Thymus (tissue), 11 donors: ENCODE measurements at regions not wholly inside any gene's neighbourhood (a gene's known extent, or its start where the extent isn't known, plus 50 kb on each side); places are given as distances from the start of the nearest gene placed in this dataset.

Source experiments
- DNase-seq, 9 donors: peaks; one replicate each; pipeline ENCODE4 v3.0.0-alpha.2; 2013; ENCODE audit warnings: low spot score in 9 of 9, low read depth in 6 of 9, missing footprints in 1 of 9
- H3K27ac ChIP-seq, 2 donors: one replicate each; pipeline ENCODE4 v1.5.1; 2013; ENCODE audit warnings: control low read depth in 1 of 2, low read depth in 1 of 2, low read length in 1 of 2, mild to moderate bottlenecking in 1 of 2, moderate library complexity in 1 of 2
- H3K27me3 ChIP-seq, 2 donors: one replicate each; pipeline ENCODE4 v1.5.1; 2013; ENCODE audit warnings: low read length in 1 of 2; ENCODE audit not compliant: control insufficient read depth in 2 of 2, insufficient read depth in 1 of 2
- H3K36me3 ChIP-seq, 2 donors: one replicate each; pipeline ENCODE4 v1.5.1; 2013; ENCODE audit warnings: low read length in 1 of 2, mild to moderate bottlenecking in 1 of 2, moderate library complexity in 1 of 2; ENCODE audit not compliant: control insufficient read depth in 2 of 2, insufficient read depth in 2 of 2
- H3K4me1 ChIP-seq, 2 donors: one replicate each; pipeline ENCODE4 v1.5.1; 2013; ENCODE audit warnings: low read length in 2 of 2; ENCODE audit not compliant: control insufficient read depth in 2 of 2, insufficient read depth in 2 of 2
- H3K4me3 ChIP-seq, 2 donors: one replicate each; pipeline ENCODE4 v1.5.1; 2013; ENCODE audit warnings: low read length in 2 of 2, control low read depth in 1 of 2, mild to moderate bottlenecking in 1 of 2
- H3K9me3 ChIP-seq, 2 donors: one replicate each; pipeline ENCODE4 v1.5.1; 2013; ENCODE audit warnings: low read length in 1 of 2, mild to moderate bottlenecking in 1 of 2; ENCODE audit not compliant: control insufficient read depth in 2 of 2, insufficient read depth in 1 of 2
- WGBS: extraction: QIAGEN DNeasy Blood & Tissue Kit; methylation state at CpG from one replicate; pipeline ENCODE4 v1.1.7; 2013; 5-methylcytosine and 5-hydroxymethylcytosine counted together
- donor health status: healthy.

DNA sequence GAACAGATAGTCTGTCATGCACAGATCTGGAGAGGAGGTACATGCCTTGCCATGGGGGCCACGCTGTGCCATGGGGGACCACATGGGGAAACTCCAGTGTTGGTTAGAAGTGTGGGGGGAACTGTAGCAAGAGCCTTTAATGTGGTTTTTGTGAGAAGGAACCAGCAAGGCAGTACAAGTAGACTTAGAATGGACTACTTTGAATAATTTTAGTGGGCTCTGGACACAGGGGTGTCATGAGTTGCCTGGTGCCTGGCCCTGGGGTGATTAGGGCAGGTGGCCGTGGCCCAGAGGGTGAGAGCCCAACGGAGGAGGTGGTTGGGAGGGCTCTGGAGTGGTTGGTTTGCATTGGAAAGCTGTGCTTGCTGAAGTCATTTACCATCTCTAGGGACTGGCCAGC is 77.2 kb downstream of the CXCL12 start:
- Histone ChIP-seq H3K36me3 (no peaks in the 10 kb centered on the region), H3K4me3 (no peak overlapping the region), H3K4me1 (peaks cover 0 to 2% of the 10 kb centered on the region in 2 donors), H3K27ac (no peak overlapping the region), H3K27me3 (peaks cover 0 to 20% of the 10 kb centered on the region in 2 donors), H3K9me3 (no peaks in the 10 kb centered on the region)
- WGBS, result 78% methylated on average over 3 of the region's 3 CpGs
- DNase-seq, result no peak

- Histone ChIP-seq H3K27ac (no peak overlapping the region), H3K9me3 (no peaks in the 10 kb centered on the region), H3K36me3 (no peaks in the 10 kb centered on the region), H3K4me1 (peaks cover 0 to 2% of the 10 kb centered on the region in 2 donors), H3K27me3 (peaks cover 0 to 20% of the 10 kb centered on the region in 2 donors), H3K4me3 (no peak overlapping the region)
- WGBS, result 70% methylated on average over 2 of the region's 2 CpGs
- no peak for DNase-seq
These were observed 78.1 kb downstream of the CXCL12 start for GRCh38 chr10:44306762-44307161.

- no peak for DNase-seq
- WGBS, result 73% methylated on average over 4 of the region's 4 CpGs
- Histone ChIP-seq H3K27me3 (peaks cover 0 to 15% of the 10 kb centered on the region in 2 donors), H3K9me3 (no peaks in the 10 kb centered on the region), H3K27ac (no peak overlapping the region), H3K4me1 (peaks cover 0 to 2% of the 10 kb centered on the region in 2 donors), H3K36me3 (no peaks in the 10 kb centered on the region), H3K4me3 (no peak overlapping the region)
These were observed 78.7 kb downstream of the CXCL12 start for GRCh38 chr10:44306147-44306710.

DNA sequence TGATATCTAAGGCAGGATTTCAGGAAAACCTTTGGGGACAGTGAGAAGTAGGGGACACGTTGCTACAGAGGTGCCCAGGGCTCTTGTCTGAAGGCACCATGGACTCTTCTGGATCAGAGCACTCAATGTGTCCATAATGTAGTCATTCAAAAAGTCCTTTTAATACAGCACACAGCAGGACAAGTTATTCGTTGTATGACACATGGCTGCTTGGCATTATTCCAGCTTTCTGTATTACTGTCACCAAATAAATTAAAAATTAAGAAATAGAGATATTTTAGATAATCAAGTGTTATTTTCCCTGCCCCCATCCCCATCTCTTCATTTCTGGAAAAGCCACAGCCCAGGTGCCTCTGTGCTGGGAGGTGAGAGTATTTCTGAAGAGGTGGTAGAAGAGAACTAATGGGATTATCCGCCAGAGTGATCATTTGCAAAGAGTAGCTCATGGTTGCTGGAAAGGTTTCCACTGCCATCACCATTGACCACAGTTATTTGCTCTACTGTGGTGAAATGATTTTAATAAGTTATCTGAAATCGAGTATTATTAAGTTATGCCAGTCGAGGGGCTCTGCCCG is 83.0 kb downstream of the CXCL12 start:
- no peaks in the 10 kb centered on the region for H3K36me3 ChIP-seq
- no peaks in the 10 kb centered on the region for H3K4me1 ChIP-seq
- 83% methylated on average over 6 of the region's 6 CpGs for WGBS
- no peak overlapping the region for H3K27ac ChIP-seq
- peaks cover 0 to 4% of the 10 kb centered on the region in 2 donors for H3K27me3 ChIP-seq
- no peaks in the 10 kb centered on the region for H3K9me3 ChIP-seq
- no peak overlapping the region for H3K4me3 ChIP-seq
- DNase-seq, result no peak

DNA sequence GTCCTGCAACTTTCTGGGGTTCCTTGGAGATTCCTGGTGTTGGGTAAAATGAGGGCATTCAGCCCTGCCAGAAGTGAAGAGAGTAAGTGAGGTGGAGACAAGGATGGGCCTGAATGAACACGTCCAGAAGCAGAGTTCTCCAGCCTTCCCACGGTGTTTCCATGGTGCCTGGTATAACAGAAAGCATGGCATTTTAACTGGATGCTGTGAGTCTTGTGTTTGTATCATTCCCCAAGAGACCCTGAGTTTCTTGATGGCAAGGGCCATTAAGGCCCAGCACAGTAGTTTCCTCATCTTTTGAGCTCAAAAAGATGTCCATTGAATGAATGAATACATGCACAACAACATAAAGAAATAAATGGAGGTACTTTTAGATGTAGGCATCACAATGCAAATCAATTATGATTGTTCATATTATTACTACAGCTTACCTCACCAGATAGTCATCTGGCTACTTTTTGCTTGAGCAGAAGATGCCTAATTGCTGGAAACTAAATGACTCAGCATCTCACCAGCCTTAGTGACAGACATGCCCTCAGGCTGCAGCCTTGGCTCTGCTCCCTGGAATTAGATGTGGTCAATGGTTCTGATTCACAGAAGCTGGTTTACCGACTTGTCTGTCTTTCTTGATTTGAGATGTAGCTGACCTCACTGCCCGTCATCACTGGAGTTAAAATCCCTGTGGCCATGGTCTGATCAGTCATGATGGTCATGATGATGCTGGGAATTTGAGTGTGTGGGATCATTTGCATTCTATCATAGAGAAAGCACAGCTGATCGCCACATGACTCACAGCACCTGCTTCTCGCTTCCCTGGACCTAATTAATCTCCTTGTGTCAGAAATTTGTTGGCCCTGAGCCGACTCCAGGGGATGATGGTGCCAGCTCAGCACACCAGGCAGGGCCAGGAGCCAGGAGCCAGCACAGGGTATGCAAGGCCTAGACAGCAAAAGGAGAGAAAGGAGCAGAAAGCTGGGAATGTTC is 83.9 kb downstream of the CXCL12 start:
- H3K27ac ChIP-seq, result no peak overlapping the region
- no peak for DNase-seq
- H3K36me3 ChIP-seq, result no peaks in the 10 kb centered on the region
- no peaks in the 10 kb centered on the region for H3K4me1 ChIP-seq
- H3K27me3 ChIP-seq, result peaks cover 0 to 4% of the 10 kb centered on the region in 2 donors
- WGBS, result 90% methylated on average over 7 of the region's 7 CpGs
- no peaks in the 10 kb centered on the region for H3K9me3 ChIP-seq
- H3K4me3 ChIP-seq, result no peak overlapping the region

GRCh38 chr10:44298713-44299112 is 86.2 kb downstream of the CXCL12 start:
- no peak for DNase-seq
- Histone ChIP-seq H3K27ac (no peak overlapping the region), H3K36me3 (no peaks in the 10 kb centered on the region), H3K9me3 (no peaks in the 10 kb centered on the region), H3K4me3 (no peak overlapping the region), H3K4me1 (no peaks in the 10 kb centered on the region), H3K27me3 (peaks cover 0 to 19% of the 10 kb centered on the region in 2 donors)
- WGBS, result 96% methylated on average over 4 of the region's 4 CpGs

- Histone ChIP-seq H3K4me1 (no peaks in the 10 kb centered on the region), H3K27me3 (peaks cover 0 to 27% of the 10 kb centered on the region in 2 donors), H3K27ac (no peak overlapping the region), H3K36me3 (no peaks in the 10 kb centered on the region), H3K4me3 (no peak overlapping the region), H3K9me3 (no peaks in the 10 kb centered on the region)
- 85% methylated on average over 6 of the region's 6 CpGs for WGBS
- no peak for DNase-seq
These were observed 86.9 kb downstream of the CXCL12 start for GRCh38 chr10:44297963-44298362.

DNA sequence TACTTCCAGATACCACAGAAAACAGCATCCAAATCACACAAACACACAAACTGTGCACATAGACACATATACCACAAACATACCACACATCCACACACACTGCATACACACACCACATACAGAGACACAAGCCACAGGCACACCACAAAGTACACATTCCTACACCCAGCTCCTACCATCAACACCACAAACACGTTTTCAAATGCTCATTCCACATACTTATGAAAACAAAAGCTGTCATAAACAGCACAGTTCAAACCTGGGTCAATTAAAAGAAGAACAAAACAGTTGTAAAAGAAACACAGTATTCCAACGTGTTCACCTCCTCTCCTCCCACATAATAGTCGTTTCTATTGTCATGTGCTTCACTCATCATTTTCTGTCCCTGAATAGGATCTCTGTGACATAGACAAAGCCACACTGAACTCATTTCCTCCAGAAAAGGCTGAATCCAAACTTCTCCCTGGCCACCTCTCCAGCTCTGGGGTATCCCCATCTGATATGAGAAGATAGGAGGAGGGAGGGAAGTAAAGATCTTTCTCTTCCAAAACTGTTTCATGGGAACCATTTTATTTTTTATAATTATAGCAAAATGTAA is 89.2 kb downstream of the CXCL12 start:
- Histone ChIP-seq H3K9me3 (no peaks in the 10 kb centered on the region), H3K4me1 (no peaks in the 10 kb centered on the region), H3K27ac (no peak overlapping the region), H3K27me3 (peaks cover 3 to 35% of the 10 kb centered on the region in 2 donors), H3K36me3 (no peaks in the 10 kb centered on the region), H3K4me3 (no peak overlapping the region)
- no peak for DNase-seq
- WGBS, result 70% methylated on average over 3 of the region's 3 CpGs
